MG63 (cell line): ENCODE measurements at regions not wholly inside any gene's neighbourhood (a gene's known extent, or its start where the extent isn't known, plus 50 kb on each side); places are given as distances from the start of the nearest gene placed in this dataset.
"Not testable (repeated sequence)": the region's sequence is repeated elsewhere in the genome, so short reads cannot be mapped to it uniquely, and the experiment has no call there.

ENCODE experiments used
- DNase-seq: peaks from one replicate; pipeline ENCODE4 v3.0.0-alpha.2; 2020
- H3K27me3 ChIP-seq: fragments of 250-450 bp; sonication (Bioruptor Pico); 2 replicates; pipeline ENCODE4 v1.5.1; 2020; ENCODE audit warnings: mild to moderate bottlenecking, moderate library complexity
- H3K36me3 ChIP-seq: fragments of 250-450 bp; sonication (Bioruptor Pico); 2 replicates; pipeline ENCODE4 v1.5.1; 2020; ENCODE audit warnings: mild to moderate bottlenecking, moderate library complexity
- H3K4me3 ChIP-seq: fragments of 250-450 bp; sonication (Bioruptor Pico); 2 replicates; pipeline ENCODE4 v1.5.1; 2020; ENCODE audit warnings: mild to moderate bottlenecking, moderate library complexity
- H3K9me3 ChIP-seq: fragments of 250-450 bp; sonication (Bioruptor Pico); 2 replicates; pipeline ENCODE4 v1.5.1; 2020; ENCODE audit warnings: mild to moderate bottlenecking, moderate library complexity

- no peaks in the 10 kb centered on the region for H3K27me3 ChIP-seq
- DNase-seq: no peak
- no peaks in the 10 kb centered on the region for H3K9me3 ChIP-seq
- no peaks in the 10 kb centered on the region for H3K36me3 ChIP-seq
- no peak overlapping the region for H3K4me3 ChIP-seq
These were observed 122.2 kb upstream of the SYNCRIP start for GRCh38 chr6:85764844-85765243.

- H3K4me3 ChIP-seq: no peak overlapping the region
- no peak for DNase-seq
- H3K27me3 ChIP-seq: no peaks in the 10 kb centered on the region
- H3K36me3 ChIP-seq: no peaks in the 10 kb centered on the region
- no peaks in the 10 kb centered on the region for H3K9me3 ChIP-seq
These were observed 114.3 kb upstream of the SYNCRIP start for GRCh38 chr6:85756982-85757381.

- Histone ChIP-seq H3K27me3 (no peaks in the 10 kb centered on the region), H3K36me3 (no peaks in the 10 kb centered on the region), H3K4me3 (no peak overlapping the region), H3K9me3 (no peaks in the 10 kb centered on the region)
- DNase-seq: no peak
These were observed 112.2 kb upstream of the SYNCRIP start for GRCh38 chr6:85754894-85755293.

- no peaks in the 10 kb centered on the region for H3K36me3 ChIP-seq
- H3K9me3 ChIP-seq: no peaks in the 10 kb centered on the region
- no peak overlapping the region for H3K4me3 ChIP-seq
- DNase-seq: no peak
- no peaks in the 10 kb centered on the region for H3K27me3 ChIP-seq
These were observed 109.9 kb upstream of the SYNCRIP start for GRCh38 chr6:85752602-85753001.

GRCh38 chr6:85751374-85752055 is 108.8 kb upstream of the SYNCRIP start:
- DNase-seq: no peak
- no peak overlapping the region for H3K4me3 ChIP-seq
- H3K36me3 ChIP-seq: no peaks in the 10 kb centered on the region
- H3K9me3 ChIP-seq: no peaks in the 10 kb centered on the region
- no peaks in the 10 kb centered on the region for H3K27me3 ChIP-seq

- H3K27me3 ChIP-seq, H3K9me3 ChIP-seq, H3K36me3 ChIP-seq, H3K4me3 ChIP-seq, DNase-seq: not testable (repeated sequence)
These were observed 107.5 kb upstream of the SYNCRIP start for GRCh38 chr6:85750146-85750545.

GRCh38 chr6:85749236-85749635 is 106.5 kb upstream of the SYNCRIP start:
- H3K9me3 ChIP-seq: no peaks in the 10 kb centered on the region
- H3K4me3 ChIP-seq: no peak overlapping the region

GRCh38 chr6:85747666-85748065 is 105.0 kb upstream of the SYNCRIP start:
- no peak for DNase-seq
- Histone ChIP-seq H3K9me3 (no peaks in the 10 kb centered on the region), H3K27me3 (no peaks in the 10 kb centered on the region), H3K4me3 (no peak overlapping the region), H3K36me3 (no peaks in the 10 kb centered on the region)

More at GRCh38 chr6:85749236-85749635, 106.5 kb upstream of the SYNCRIP start:
- Histone ChIP-seq H3K36me3 (no peaks in the 10 kb centered on the region), H3K27me3 (no peaks in the 10 kb centered on the region)
- DNase-seq: no peak

GRCh38 chr6:85747093-85747492 is 104.4 kb upstream of the SYNCRIP start:
- DNase-seq: no peak
- no peak overlapping the region for H3K4me3 ChIP-seq
- no peaks in the 10 kb centered on the region for H3K36me3 ChIP-seq
- no peaks in the 10 kb centered on the region for H3K27me3 ChIP-seq
- no peaks in the 10 kb centered on the region for H3K9me3 ChIP-seq

GRCh38 chr6:85744433-85744970 is 101.8 kb upstream of the SYNCRIP start:
- no peak overlapping the region for H3K4me3 ChIP-seq
- H3K27me3 ChIP-seq: no peaks in the 10 kb centered on the region
- H3K9me3 ChIP-seq: no peaks in the 10 kb centered on the region
- no peak for DNase-seq
- no peaks in the 10 kb centered on the region for H3K36me3 ChIP-seq

GRCh38 chr6:85726206-85726605 is 83.5 kb upstream of the SYNCRIP start:
- no peaks in the 10 kb centered on the region for H3K36me3 ChIP-seq
- DNase-seq: no peak

GRCh38 chr6:85715797-85716196 is 73.1 kb upstream of the SYNCRIP start:
- Histone ChIP-seq H3K36me3 (no peaks in the 10 kb centered on the region), H3K4me3 (no peak overlapping the region), H3K9me3 (no peaks in the 10 kb centered on the region), H3K27me3 (no peaks in the 10 kb centered on the region)
- DNase-seq: no peak

More at GRCh38 chr6:85726206-85726605, 83.5 kb upstream of the SYNCRIP start:
- Histone ChIP-seq H3K4me3 (no peak overlapping the region), H3K9me3 (peaks cover 11% of the 10 kb centered on the region), H3K27me3 (no peaks in the 10 kb centered on the region)

- no peak overlapping the region for H3K4me3 ChIP-seq
- DNase-seq: no peak
- H3K9me3 ChIP-seq: no peaks in the 10 kb centered on the region
- H3K36me3 ChIP-seq: no peaks in the 10 kb centered on the region
- no peaks in the 10 kb centered on the region for H3K27me3 ChIP-seq
These were observed 72.3 kb upstream of the SYNCRIP start for GRCh38 chr6:85714893-85715530.

GRCh38 chr6:85712346-85712745 is 69.7 kb upstream of the SYNCRIP start:
- Histone ChIP-seq H3K4me3 (no peak overlapping the region), H3K27me3 (no peaks in the 10 kb centered on the region), H3K36me3 (no peaks in the 10 kb centered on the region), H3K9me3 (no peaks in the 10 kb centered on the region)
- no peak for DNase-seq

GRCh38 chr6:85707515-85708145 is 64.9 kb upstream of the SYNCRIP start:
- not testable (repeated sequence) for DNase-seq, H3K9me3 ChIP-seq, H3K36me3 ChIP-seq, H3K4me3 ChIP-seq, H3K27me3 ChIP-seq

- no peaks in the 10 kb centered on the region for H3K27me3 ChIP-seq
- H3K4me3 ChIP-seq: no peak overlapping the region
- H3K9me3 ChIP-seq: no peaks in the 10 kb centered on the region
- no peak for DNase-seq
- H3K36me3 ChIP-seq: no peaks in the 10 kb centered on the region
These were observed 63.6 kb upstream of the SYNCRIP start for GRCh38 chr6:85706272-85706671.

- Histone ChIP-seq H3K9me3 (no peaks in the 10 kb centered on the region), H3K36me3 (no peaks in the 10 kb centered on the region), H3K27me3 (no peaks in the 10 kb centered on the region), H3K4me3 (no peak overlapping the region)
- DNase-seq: no peak
These were observed 62.5 kb upstream of the SYNCRIP start for GRCh38 chr6:85705220-85705619.

GRCh38 chr6:85703406-85703805 is 60.7 kb upstream of the SYNCRIP start:
- DNase-seq: no peak
- Histone ChIP-seq H3K4me3 (no peak overlapping the region), H3K9me3 (no peaks in the 10 kb centered on the region), H3K36me3 (no peaks in the 10 kb centered on the region), H3K27me3 (no peaks in the 10 kb centered on the region)
